CD4-positive, CD25-positive, alpha-beta regulatory T cell (primary cell): ENCODE measurements at regions not wholly inside any gene's neighbourhood (a gene's known extent, or its start where the extent isn't known, plus 50 kb on each side); places are given as distances from the start of the nearest gene placed in this dataset.
A peak's percentile ranks its signal among the peaks of the same experiment; 100 is the strongest.

Experiments
- ATAC-seq, 2 donors: fragments of 150-1000 bp; cut with Tn5 transposase; one replicate each; pipeline ENCODE4 v1.10.0; 2021; ENCODE audit warnings: low read depth in 2 of 2, moderate number of reproducible peaks in 2 of 2, moderate library complexity in 1 of 2
- DNase-seq, 3 donors: peaks; one replicate each; pipeline versions ENCODE4 v3.0.0 to v3.0.0-alpha.2; 2012 to 2022; ENCODE audit warnings: mixed read lengths in 1 of 3
- H3K27ac ChIP-seq: one replicate; pipeline ENCODE4 v1.7.0; 2013; ENCODE audit warnings: mild to moderate bottlenecking, low read length; ENCODE audit not compliant: insufficient read depth, poor library complexity, severe bottlenecking
- H3K27me3 ChIP-seq: one replicate; pipeline ENCODE4 v1.7.0; 2013; ENCODE audit warnings: low read length; ENCODE audit not compliant: control insufficient read depth, insufficient read depth
- H3K36me3 ChIP-seq: one replicate; pipeline ENCODE4 v1.7.0; 2013; ENCODE audit warnings: mild to moderate bottlenecking, low read length, moderate library complexity; ENCODE audit not compliant: control insufficient read depth, insufficient read depth
- H3K4me1 ChIP-seq: 2 replicates; pipeline ENCODE4 v1.7.0; 2013; ENCODE audit warnings: mild to moderate bottlenecking, low read length; ENCODE audit not compliant: insufficient read depth, control insufficient read depth, poor library complexity, severe bottlenecking
- H3K4me3 ChIP-seq: one replicate; pipeline ENCODE4 v1.7.0; 2013; ENCODE audit warnings: low read depth, mild to moderate bottlenecking, low read length, moderate library complexity
- H3K9me3 ChIP-seq, 2 experiments: 1 replicate in 1 of 2; 2 replicates in 1 of 2; pipeline ENCODE4 v1.7.0; 2013; ENCODE audit warnings: low read length in 2 of 2, mild to moderate bottlenecking in 1 of 2, moderate library complexity in 1 of 2; ENCODE audit not compliant: control insufficient read depth in 2 of 2
- H3K27ac Mint-ChIP-seq, 3 donors: one replicate each; pipeline ENCODE4 v1.8.0; 2020 to 2022; ENCODE audit warnings: mild to moderate bottlenecking in 3 of 3, mixed read lengths in 3 of 3, moderate library complexity in 2 of 3
- H3K27me3 Mint-ChIP-seq: one replicate; pipeline ENCODE4 v1.8.0; 2022; ENCODE audit warnings: mild to moderate bottlenecking, mixed read lengths
- H3K36me3 Mint-ChIP-seq: one replicate; pipeline ENCODE4 v1.8.0; 2020; ENCODE audit warnings: mixed read lengths
- H3K4me1 Mint-ChIP-seq, 4 donors: one replicate each; pipeline ENCODE4 v1.8.0; 2020 to 2022; ENCODE audit warnings: mixed read lengths in 4 of 4, mild to moderate bottlenecking in 1 of 4
- H3K4me3 Mint-ChIP-seq, 4 donors: one replicate each; pipeline ENCODE4 v1.8.0; 2020 to 2022; ENCODE audit warnings: mild to moderate bottlenecking in 4 of 4, mixed read lengths in 4 of 4, moderate library complexity in 3 of 4
- H3K9me3 Mint-ChIP-seq, 7 donors: one replicate each; pipeline ENCODE4 v1.8.0; 2020 to 2022; ENCODE audit warnings: mixed read lengths in 7 of 7, mild to moderate bottlenecking in 3 of 7, moderate library complexity in 2 of 7

DNA sequence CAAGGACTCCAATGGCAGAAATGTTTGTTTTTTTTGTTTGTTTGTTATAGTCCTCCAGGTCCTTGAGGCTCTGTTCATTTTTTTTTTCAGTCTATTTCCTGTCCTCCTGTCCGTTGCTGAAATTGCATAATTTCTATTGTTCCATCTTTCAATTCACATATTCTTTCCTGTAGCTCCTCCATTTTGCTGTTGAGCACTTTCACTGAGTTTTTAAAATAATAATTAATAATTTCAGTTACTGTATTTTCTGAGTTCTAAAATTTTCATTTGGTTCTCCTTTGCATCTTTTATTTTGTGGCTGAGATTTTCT is 202.3 kb upstream of the AGR3 start:
- DNase-seq (no peak), ATAC-seq (no peak)
- no peak overlapping the region for H3K4me3 ChIP-seq
- H3K4me1 ChIP-seq: no peaks in the 10 kb centered on the region
- no peak overlapping the region for H3K27ac Mint-ChIP-seq
- H3K36me3 ChIP-seq: no peaks in the 10 kb centered on the region
- peaks cover 0 to 11% (median 0%) of the 10 kb centered on the region in 7 donors for H3K9me3 Mint-ChIP-seq
- H3K27me3 ChIP-seq: peaks cover 1% of the 10 kb centered on the region
- H3K4me1 Mint-ChIP-seq: peaks cover 0 to 6% (median 0%) of the 10 kb centered on the region in 4 donors
- no peaks in the 10 kb centered on the region for H3K9me3 ChIP-seq
- no peak overlapping the region for H3K27ac ChIP-seq
- peaks cover 6% of the 10 kb centered on the region for H3K36me3 Mint-ChIP-seq
- H3K27me3 Mint-ChIP-seq: no peaks in the 10 kb centered on the region
- no peak overlapping the region for H3K4me3 Mint-ChIP-seq

- no peaks in the 10 kb centered on the region for H3K27me3 Mint-ChIP-seq
- no peak overlapping the region for H3K4me3 ChIP-seq
- no peak for DNase-seq
- peaks cover 0 to 11% (median 0%) of the 10 kb centered on the region in 7 donors for H3K9me3 Mint-ChIP-seq
- no peaks in the 10 kb centered on the region for H3K36me3 ChIP-seq
- H3K27ac Mint-ChIP-seq: no peak overlapping the region
- no peak overlapping the region for H3K4me3 Mint-ChIP-seq
- H3K27me3 ChIP-seq: peaks cover 1% of the 10 kb centered on the region
- peaks cover 6% of the 10 kb centered on the region for H3K36me3 Mint-ChIP-seq
- H3K4me1 ChIP-seq: no peaks in the 10 kb centered on the region
- H3K27ac ChIP-seq: no peak overlapping the region
- peaks cover 0 to 6% (median 0%) of the 10 kb centered on the region in 4 donors for H3K4me1 Mint-ChIP-seq
- no peaks in the 10 kb centered on the region for H3K9me3 ChIP-seq
- no peak for ATAC-seq
Observed at GRCh38 chr7:17085186-17085585, 203.4 kb upstream of the AGR3 start.

GRCh38 chr7:17086403-17086802 is 204.6 kb upstream of the AGR3 start:
- H3K27ac ChIP-seq: no peak overlapping the region
- H3K4me3 ChIP-seq: no peak overlapping the region
- no peak for DNase-seq
- no peaks in the 10 kb centered on the region for H3K9me3 ChIP-seq
- peaks cover 0 to 6% (median 0%) of the 10 kb centered on the region in 4 donors for H3K4me1 Mint-ChIP-seq
- H3K36me3 ChIP-seq: no peaks in the 10 kb centered on the region
- no peak overlapping the region for H3K27ac Mint-ChIP-seq
- H3K27me3 Mint-ChIP-seq: no peaks in the 10 kb centered on the region
- H3K9me3 Mint-ChIP-seq: peaks cover 0 to 11% (median 0%) of the 10 kb centered on the region in 7 donors
- peak overlapping the region in 1 of 4 donors; percentile 34 for H3K4me3 Mint-ChIP-seq
- peaks cover 6% of the 10 kb centered on the region for H3K36me3 Mint-ChIP-seq
- ATAC-seq: no peak
- H3K27me3 ChIP-seq: peaks cover 1% of the 10 kb centered on the region
- no peaks in the 10 kb centered on the region for H3K4me1 ChIP-seq

- DNase-seq: no peak
- Histone ChIP-seq H3K4me1 (no peaks in the 10 kb centered on the region), H3K9me3 (no peaks in the 10 kb centered on the region), H3K36me3 (no peaks in the 10 kb centered on the region), H3K4me3 (no peak overlapping the region), H3K27me3 (no peaks in the 10 kb centered on the region), H3K27ac (no peak overlapping the region)
- Mint-ChIP-seq H3K9me3 (no peaks in the 10 kb centered on the region), H3K36me3 (peaks cover 6% of the 10 kb centered on the region), H3K4me3 (no peak overlapping the region), H3K4me1 (no peaks in the 10 kb centered on the region), H3K27ac (no peak overlapping the region), H3K27me3 (no peaks in the 10 kb centered on the region)
- ATAC-seq: no peak
Observed at GRCh38 chr7:17090751-17091150, 207.7 kb upstream of the AHR start.

DNA sequence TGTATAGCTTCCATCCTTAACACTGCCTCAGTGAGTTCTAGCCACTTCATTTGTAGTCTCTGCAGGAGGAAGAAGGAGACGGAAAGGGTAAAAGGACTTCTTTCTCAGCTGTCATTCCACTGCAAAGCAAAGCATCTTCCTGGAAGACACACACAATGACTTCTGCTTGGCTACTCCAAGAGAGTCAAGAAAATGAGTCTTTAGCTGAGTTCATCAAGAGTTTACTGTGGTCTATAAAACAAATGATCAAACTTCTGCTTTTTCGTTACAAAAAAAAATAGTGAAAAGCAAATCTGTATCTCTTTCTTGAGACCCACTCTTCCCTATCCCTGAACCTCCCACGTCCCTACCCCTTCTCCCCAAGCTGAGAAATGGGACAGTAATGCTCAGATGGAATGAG is 205.0 kb upstream of the AHR start:
- peaks cover under 1% of the 10 kb centered on the region for H3K36me3 Mint-ChIP-seq
- H3K27me3 ChIP-seq: no peaks in the 10 kb centered on the region
- H3K4me3 ChIP-seq: no peak overlapping the region
- ATAC-seq (no peak), DNase-seq (no peak)
- no peak overlapping the region for H3K4me3 Mint-ChIP-seq
- no peaks in the 10 kb centered on the region for H3K36me3 ChIP-seq
- H3K4me1 ChIP-seq: no peaks in the 10 kb centered on the region
- peaks cover 0 to 11% (median 8%) of the 10 kb centered on the region in 4 donors for H3K4me1 Mint-ChIP-seq
- H3K27ac ChIP-seq: no peak overlapping the region
- H3K27ac Mint-ChIP-seq: no peak overlapping the region
- no peaks in the 10 kb centered on the region for H3K27me3 Mint-ChIP-seq
- H3K9me3 Mint-ChIP-seq: no peaks in the 10 kb centered on the region
- no peaks in the 10 kb centered on the region for H3K9me3 ChIP-seq

- H3K36me3 Mint-ChIP-seq: no peaks in the 10 kb centered on the region
- no peaks in the 10 kb centered on the region for H3K27me3 Mint-ChIP-seq
- H3K27ac Mint-ChIP-seq: no peak overlapping the region
- H3K4me3 ChIP-seq: no peak overlapping the region
- H3K9me3 Mint-ChIP-seq: no peaks in the 10 kb centered on the region
- H3K9me3 ChIP-seq: no peaks in the 10 kb centered on the region
- peaks cover 0 to 11% (median 8%) of the 10 kb centered on the region in 4 donors for H3K4me1 Mint-ChIP-seq
- no peak for DNase-seq
- no peak overlapping the region for H3K27ac ChIP-seq
- no peaks in the 10 kb centered on the region for H3K27me3 ChIP-seq
- H3K36me3 ChIP-seq: no peaks in the 10 kb centered on the region
- no peak overlapping the region for H3K4me3 Mint-ChIP-seq
- H3K4me1 ChIP-seq: no peaks in the 10 kb centered on the region
- ATAC-seq: no peak
Observed at GRCh38 chr7:17094963-17095574, 203.4 kb upstream of the AHR start.

DNA sequence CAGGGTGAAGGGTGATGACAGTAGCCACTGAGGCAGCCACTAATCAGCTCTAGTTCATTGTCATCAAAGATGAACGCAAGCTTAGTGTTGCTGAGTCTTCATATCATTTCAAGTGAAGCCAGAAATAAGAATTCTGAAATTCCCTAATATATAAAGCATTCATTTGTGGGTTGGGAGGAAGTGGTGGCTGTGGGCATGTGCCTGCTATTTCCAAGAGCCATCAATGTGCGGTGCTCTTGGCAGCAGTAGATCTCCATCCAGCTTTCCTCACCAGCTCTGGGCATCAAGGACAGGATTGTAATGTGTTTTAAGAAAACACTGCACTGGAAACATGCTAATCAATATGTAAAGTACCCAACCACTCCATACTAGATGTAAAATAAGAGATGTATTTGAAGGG is 202.5 kb upstream of the AHR start:
- no peaks in the 10 kb centered on the region for H3K4me1 ChIP-seq
- no peak overlapping the region for H3K4me3 ChIP-seq
- H3K27ac Mint-ChIP-seq: peak overlapping the region in 1 of 3 donors; percentile 49
- no peaks in the 10 kb centered on the region for H3K27me3 ChIP-seq
- no peaks in the 10 kb centered on the region for H3K9me3 Mint-ChIP-seq
- H3K9me3 ChIP-seq: no peaks in the 10 kb centered on the region
- H3K27ac ChIP-seq: no peak overlapping the region
- DNase-seq (no peak), ATAC-seq (no peak)
- H3K4me3 Mint-ChIP-seq: no peak overlapping the region
- H3K4me1 Mint-ChIP-seq: peaks cover 0 to 11% (median 8%) of the 10 kb centered on the region in 4 donors
- no peaks in the 10 kb centered on the region for H3K27me3 Mint-ChIP-seq
- H3K36me3 Mint-ChIP-seq: no peaks in the 10 kb centered on the region
- no peaks in the 10 kb centered on the region for H3K36me3 ChIP-seq

DNA sequence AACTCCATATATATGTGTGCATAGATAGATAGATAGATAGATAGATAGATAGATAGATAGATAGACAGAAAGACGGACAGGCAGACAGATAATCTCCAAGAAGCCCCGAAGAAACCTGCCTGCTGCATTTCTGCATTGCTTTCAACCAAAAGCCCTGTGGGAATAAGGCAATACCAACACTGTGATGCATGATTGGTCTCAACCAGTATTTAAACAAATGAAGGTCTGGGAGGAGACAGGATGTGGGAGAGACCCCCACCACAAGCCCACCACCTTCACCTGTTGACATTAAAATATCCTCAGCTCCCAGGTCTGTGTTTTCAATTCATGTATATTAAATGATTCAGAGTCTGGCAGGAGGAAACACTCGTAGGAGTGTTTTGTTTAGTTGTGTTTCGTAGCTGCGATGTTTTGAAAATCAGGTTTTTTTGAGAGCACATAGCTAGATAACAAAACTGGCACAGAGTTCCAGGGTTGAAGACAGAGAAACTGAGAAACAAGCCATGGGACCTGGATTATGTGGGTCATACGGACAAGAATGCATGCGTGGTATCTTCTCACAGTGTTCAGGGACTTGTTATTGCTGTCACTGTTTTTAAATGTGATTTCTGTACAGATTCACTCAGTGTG is 200.7 kb upstream of the AHR start:
- Histone ChIP-seq H3K36me3 (no peaks in the 10 kb centered on the region), H3K9me3 (no peaks in the 10 kb centered on the region), H3K27me3 (no peaks in the 10 kb centered on the region), H3K4me3 (peak overlapping the region; percentile 39), H3K4me1 (no peaks in the 10 kb centered on the region), H3K27ac (no peak overlapping the region)
- Mint-ChIP-seq H3K27me3 (no peaks in the 10 kb centered on the region), H3K4me3 (peak overlapping the region in 1 of 4 donors; percentile 53), H3K9me3 (no peaks in the 10 kb centered on the region), H3K36me3 (no peaks in the 10 kb centered on the region), H3K4me1 (peaks cover 0 to 11% (median 8%) of the 10 kb centered on the region in 4 donors), H3K27ac (peak overlapping the region in 1 of 3 donors; percentile 34)
- DNase-seq (no peak), ATAC-seq (no peak)
